ENCODE measurements at regions not wholly inside any gene's neighbourhood (a gene's known extent, or its start where the extent isn't known, plus 50 kb on each side); places are given as distances from the start of the nearest gene placed in this dataset.

GRCh38 chr5:115713408-115713807 lies 87.6 kb upstream of the TMED7 start:
- H3K9ac ChIP-seq (ENCODE audit: low read depth, low read length) = no peak overlapping the region
- H2BK120ac ChIP-seq (ENCODE audit: low read depth, low read length) = no peak overlapping the region
- no peak overlapping the region for H3K23ac ChIP-seq (ENCODE audit: low read depth, low read length)
- no peaks in the 10 kb centered on the region for H4K20me1 ChIP-seq (ENCODE audit: insufficient read depth, low read length)
- TF ChIP-seq MAFK (IDR thresholded peaks at IDR 0.05; ENCODE audit: low read depth, low read length) (no peak), RCOR1 (IDR thresholded peaks at IDR 0.05; ENCODE audit: insufficient replicate concordance, low read length) (no peak), MXI1 (IDR thresholded peaks at IDR 0.05; ENCODE audit: borderline replicate concordance, low read depth, low read length) (no peak), CTCF (conservative IDR thresholded peaks at IDR 0.05; ENCODE audit: low read depth, low read length) (no peak), CHD1 (IDR thresholded peaks at IDR 0.05; ENCODE audit: low read depth, low read length) (no peak), ELK1 (IDR thresholded peaks at IDR 0.05; ENCODE audit: borderline replicate concordance, low read depth, low read length) (no peak)
- no peak overlapping the region for H4K5ac ChIP-seq (ENCODE audit: low read depth, low read length)
- ATAC-seq (ENCODE audit: low read depth) (no peak), DNase-seq (no peak)
- H4K8ac ChIP-seq (ENCODE audit: low read depth in 2 of 2, low read length in 2 of 2) = no peak overlapping the region
- H3K56ac ChIP-seq (ENCODE audit: extremely low read depth, insufficient read depth, low read length) = no peak overlapping the region
- dilution Hi-C loops (cut with HindIII; ENCODE audit: low sequenced_read_pairs, unreplicated experiment) = no loop called here
- H2BK20ac ChIP-seq (ENCODE audit: low read depth, low read length) = no peak overlapping the region
- no peak overlapping the region for H3K4me2 ChIP-seq (ENCODE audit: low read depth, low read length)
- H2AK9ac ChIP-seq (replicated peaks; ENCODE audit: low read depth, low read length, poor library complexity) = no peak overlapping the region
- no peak overlapping the region for H2BK15ac ChIP-seq (ENCODE audit: low read depth, low read length)
- POLR2A ChIA-PET (ENCODE audit: unreplicated experiment) = no interaction called here
- no peak overlapping the region for H3K27ac ChIP-seq (ENCODE audit: insufficient read depth, low read length)
- H3K14ac ChIP-seq (replicated peaks; ENCODE audit: low read depth, low read length) = no peak overlapping the region
- H2AFZ ChIP-seq (replicated peaks; ENCODE audit: low read length, poor library complexity) = no peak overlapping the region
- in situ Hi-C loops (cut with MboI; ENCODE audit: low sequenced_read_pairs) = no loop called here
- H2BK5ac ChIP-seq (ENCODE audit: low read depth, low read length, poor library complexity, severe bottlenecking) = no peak overlapping the region
- intact Hi-C loops (cut with micrococcal nuclease) = no loop called here
- H3K79me1 ChIP-seq (ENCODE audit: low read depth in 1 of 2, low read length in 2 of 2) = no peaks in the 10 kb centered on the region
- H2AK5ac ChIP-seq (ENCODE audit: low read depth, low read length) = no peak overlapping the region
- no peaks in the 10 kb centered on the region for H3K4me1 ChIP-seq (ENCODE audit: control insufficient read depth, insufficient read depth, low read length)
- no peak overlapping the region for H4K91ac ChIP-seq (ENCODE audit: insufficient read depth, low read depth, low read length)
- H3K4ac ChIP-seq (ENCODE audit: low read depth, low read length) = no peak overlapping the region
- H3K9me3 ChIP-seq (ENCODE audit: control insufficient read depth, insufficient read depth, low read length) = no peaks in the 10 kb centered on the region
- no TSS peak for BruUV-seq (replicated peaks)
- no peak overlapping the region for H3K4me3 ChIP-seq (ENCODE audit: insufficient read depth, low read depth, low read length)
- H3K36me3 ChIP-seq (ENCODE audit: control insufficient read depth, insufficient read depth, low read length) = no peaks in the 10 kb centered on the region
- H3K27me3 ChIP-seq (ENCODE audit: control insufficient read depth, insufficient read depth, low read length) = no peaks in the 10 kb centered on the region
- CTCF ChIA-PET = no interaction called here
- H3K18ac ChIP-seq (ENCODE audit: low read depth, low read length) = no peak overlapping the region
- no peaks in the 10 kb centered on the region for H3K9me1 ChIP-seq (ENCODE audit: insufficient read depth, low read length)
